H9 (cell line): ENCODE measurements at regions not wholly inside any gene's neighbourhood (a gene's known extent, or its start where the extent isn't known, plus 50 kb on each side); places are given as distances from the start of the nearest gene placed in this dataset.

ENCODE experiments used
- DNase-seq: peaks from one replicate; pipeline ENCODE4 v3.0.0-alpha.2; 2017
- H2AFZ ChIP-seq: one replicate; pipeline ENCODE4 v1.6.1; 2013; ENCODE audit warnings: mild to moderate bottlenecking, low read length, control low read depth, moderate library complexity
- H2AK5ac ChIP-seq: 2 replicates; pipeline ENCODE4 v1.6.1; 2013; ENCODE audit warnings: low read length, control low read depth, mixed read lengths; ENCODE audit not compliant: insufficient read length
- H2BK120ac ChIP-seq: one replicate; pipeline ENCODE4 v1.6.1; 2013; ENCODE audit warnings: low read depth, mild to moderate bottlenecking, low read length, control low read depth, inconsistent platforms; ENCODE audit not compliant: poor library complexity, severe bottlenecking
- H2BK12ac ChIP-seq: 2 replicates; pipeline ENCODE4 v1.6.1; 2013; ENCODE audit warnings: low read length, control low read depth, mixed read lengths, low read depth; ENCODE audit not compliant: insufficient read length
- H2BK15ac ChIP-seq: 2 replicates; pipeline ENCODE4 v1.6.1; 2013; ENCODE audit warnings: low read depth, low read length, control low read depth
- H2BK20ac ChIP-seq: one replicate; pipeline ENCODE4 v1.6.1; 2013; ENCODE audit warnings: low read depth, mild to moderate bottlenecking, low read length, control low read depth, inconsistent platforms; ENCODE audit not compliant: poor library complexity, severe bottlenecking
- H2BK5ac ChIP-seq: 2 replicates; pipeline ENCODE4 v1.6.1; 2013; ENCODE audit warnings: low read length, control low read depth, mixed read lengths; ENCODE audit not compliant: insufficient read length
- H3K14ac ChIP-seq: 2 replicates; pipeline ENCODE4 v1.6.1; 2013; ENCODE audit warnings: low read length, control low read depth; ENCODE audit not compliant: insufficient read depth
- H3K18ac ChIP-seq: 2 replicates; pipeline ENCODE4 v1.6.1; 2013; ENCODE audit warnings: low read depth, mild to moderate bottlenecking, mixed read lengths, low read length, control low read depth; ENCODE audit not compliant: insufficient read length
- H3K23ac ChIP-seq: 2 replicates; pipeline ENCODE4 v1.6.1; 2013; ENCODE audit warnings: low read length, control low read depth, mixed read lengths, low read depth; ENCODE audit not compliant: insufficient read length
- H3K23me2 ChIP-seq: 2 replicates; pipeline ENCODE4 v1.6.1; 2013; ENCODE audit warnings: low read depth, mild to moderate bottlenecking, mixed read lengths, low read length, control low read depth; ENCODE audit not compliant: insufficient read length, poor library complexity, severe bottlenecking
- H3K27ac ChIP-seq: 2 replicates; pipeline ENCODE4 v1.5.1; 2013; ENCODE audit warnings: low read length, control low read depth, mixed read lengths, low read depth; ENCODE audit not compliant: insufficient read length
- H3K27me3 ChIP-seq: 2 replicates; pipeline ENCODE4 v1.6.1; 2013; ENCODE audit warnings: low read length, control low read depth, inconsistent platforms; ENCODE audit not compliant: insufficient read depth
- H3K4ac ChIP-seq: 2 replicates; pipeline ENCODE4 v1.6.1; 2013; ENCODE audit warnings: low read depth, mild to moderate bottlenecking, control low read depth, inconsistent platforms, low read length, moderate library complexity
- H3K4me1 ChIP-seq: 2 replicates; pipeline ENCODE4 v1.6.1; 2013; ENCODE audit warnings: low read length, control low read depth, inconsistent platforms; ENCODE audit not compliant: insufficient read depth
- H3K4me2 ChIP-seq: 2 replicates; pipeline ENCODE4 v1.6.1; 2013; ENCODE audit warnings: low read length, control low read depth, mixed read lengths; ENCODE audit not compliant: insufficient read length, insufficient read depth
- H3K56ac ChIP-seq: 2 replicates; pipeline ENCODE4 v1.6.1; 2013; ENCODE audit warnings: low read depth, mild to moderate bottlenecking, mixed read lengths, low read length, control low read depth; ENCODE audit not compliant: insufficient read length
- H3K79me1 ChIP-seq: 2 replicates; pipeline ENCODE4 v1.6.1; 2013; ENCODE audit warnings: low read depth, mild to moderate bottlenecking, moderate library complexity, low read length, control low read depth, inconsistent platforms; ENCODE audit not compliant: insufficient read depth, poor library complexity, severe bottlenecking
- H3K79me2 ChIP-seq: 2 replicates; pipeline ENCODE4 v1.6.1; 2013; ENCODE audit warnings: low read length, control low read depth, inconsistent platforms; ENCODE audit not compliant: insufficient read depth
- H3K9ac ChIP-seq: 2 replicates; pipeline ENCODE4 v1.6.1; 2013; ENCODE audit warnings: low read length, control low read depth, mixed read lengths; ENCODE audit not compliant: insufficient read length; ENCODE audit errors: extremely low read depth
- H3K9me3 ChIP-seq: one replicate; pipeline ENCODE4 v1.6.1; 2013; ENCODE audit warnings: low read depth, low read length, inconsistent platforms; ENCODE audit not compliant: control insufficient read depth
- H3T11ph ChIP-seq: one replicate; pipeline ENCODE4 v1.6.1; 2013; ENCODE audit warnings: mild to moderate bottlenecking, low read length, control low read depth, inconsistent platforms
- H4K20me1 ChIP-seq: one replicate; pipeline ENCODE4 v1.6.1; 2013; ENCODE audit not compliant: control insufficient read depth, insufficient read length, insufficient read depth
- H4K5ac ChIP-seq: 2 replicates; pipeline ENCODE4 v1.6.1; 2013; ENCODE audit warnings: low read depth, mild to moderate bottlenecking, mixed read lengths, low read length, control low read depth; ENCODE audit not compliant: insufficient read length
- H4K8ac ChIP-seq: replicated peaks from 2 replicates; pipeline ENCODE4 v1.6.1; 2013; ENCODE audit warnings: low read length, control low read depth, mixed read lengths, low read depth; ENCODE audit not compliant: insufficient read length
- H4K91ac ChIP-seq: 2 replicates; pipeline ENCODE4 v1.6.1; 2013; ENCODE audit warnings: low read depth, mild to moderate bottlenecking, moderate library complexity, mixed read lengths, low read length, control low read depth; ENCODE audit not compliant: insufficient read length
- H3K27ac Mint-ChIP-seq, 3 experiments: 2 replicates in 2 of 3; 3 replicates in 1 of 3; pipeline ENCODE4 v1.8.0; 2020 to 2021; ENCODE audit warnings: mixed read lengths in 3 of 3, mild to moderate bottlenecking in 1 of 3, moderate library complexity in 1 of 3
- H3K27me3 Mint-ChIP-seq: 2 replicates; pipeline ENCODE4 v1.8.0; 2021; ENCODE audit warnings: low read depth, mild to moderate bottlenecking, moderate library complexity, mixed read lengths
- H3K36me3 Mint-ChIP-seq, 3 experiments: 2 replicates in 2 of 3; 3 replicates in 1 of 3; pipeline ENCODE4 v1.8.0; 2020 to 2021; ENCODE audit warnings: low read depth in 3 of 3, mixed read lengths in 3 of 3; ENCODE audit not compliant: insufficient read depth in 1 of 3
- H3K4me1 Mint-ChIP-seq, 2 experiments: 2 replicates each; pipeline ENCODE4 v1.8.0; 2020; ENCODE audit warnings: mixed read lengths in 2 of 2
- H3K4me3 Mint-ChIP-seq, 2 experiments: 2 replicates in 1 of 2; 3 replicates in 1 of 2; pipeline ENCODE4 v1.8.0; 2020 to 2021; ENCODE audit warnings: mild to moderate bottlenecking in 2 of 2, mixed read lengths in 2 of 2, moderate library complexity in 1 of 2
- H3K9me3 Mint-ChIP-seq, 2 experiments: 2 replicates in 1 of 2; 3 replicates in 1 of 2; pipeline ENCODE4 v1.8.0; 2020; ENCODE audit warnings: mild to moderate bottlenecking in 2 of 2, mixed read lengths in 2 of 2, moderate library complexity in 1 of 2
- WGBS: extraction: QIAGEN DNeasy Blood & Tissue Kit; methylation state at CpG from one replicate; pipeline ENCODE4 v1.1.7; 2013; ENCODE audit warnings: missing lambda C conversion rate, low lambda C conversion rate, mixed read lengths; ENCODE audit not compliant: insufficient read length; ENCODE audit errors: extremely low coverage; 5-methylcytosine and 5-hydroxymethylcytosine counted together
- TF ChIP-seq, protein P1 (sequence below): fragments of 200-600 bp; sonication (generic); conservative IDR thresholded peaks from 3 replicates; pipeline ENCODE4 v1.8.0; 2021; ENCODE audit warnings: antibody characterized with exemption, mild to moderate bottlenecking

GRCh38 chr18:71583252-71583651 lies 960.9 kb downstream of the CBLN2 start:
- WGBS: no CpG with 5 or more reads among the region's 4 CpGs
- no peaks in the 10 kb centered on the region for H3K23me2 ChIP-seq
- no peaks in the 10 kb centered on the region; the same call in 1 of the 2 replicates for H3K27me3 Mint-ChIP-seq
- no peaks in the 10 kb centered on the region for H3K4me1 Mint-ChIP-seq
- TF ChIP-seq, protein P1, sequence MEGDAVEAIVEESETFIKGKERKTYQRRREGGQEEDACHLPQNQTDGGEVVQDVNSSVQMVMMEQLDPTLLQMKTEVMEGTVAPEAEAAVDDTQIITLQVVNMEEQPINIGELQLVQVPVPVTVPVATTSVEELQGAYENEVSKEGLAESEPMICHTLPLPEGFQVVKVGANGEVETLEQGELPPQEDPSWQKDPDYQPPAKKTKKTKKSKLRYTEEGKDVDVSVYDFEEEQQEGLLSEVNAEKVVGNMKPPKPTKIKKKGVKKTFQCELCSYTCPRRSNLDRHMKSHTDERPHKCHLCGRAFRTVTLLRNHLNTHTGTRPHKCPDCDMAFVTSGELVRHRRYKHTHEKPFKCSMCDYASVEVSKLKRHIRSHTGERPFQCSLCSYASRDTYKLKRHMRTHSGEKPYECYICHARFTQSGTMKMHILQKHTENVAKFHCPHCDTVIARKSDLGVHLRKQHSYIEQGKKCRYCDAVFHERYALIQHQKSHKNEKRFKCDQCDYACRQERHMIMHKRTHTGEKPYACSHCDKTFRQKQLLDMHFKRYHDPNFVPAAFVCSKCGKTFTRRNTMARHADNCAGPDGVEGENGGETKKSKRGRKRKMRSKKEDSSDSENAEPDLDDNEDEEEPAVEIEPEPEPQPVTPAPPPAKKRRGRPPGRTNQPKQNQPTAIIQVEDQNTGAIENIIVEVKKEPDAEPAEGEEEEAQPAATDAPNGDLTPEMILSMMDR: no peak
- H3K4me2 ChIP-seq: no peak overlapping the region
- H4K20me1 ChIP-seq: no peaks in the 10 kb centered on the region
- H3K27me3 ChIP-seq: no peaks in the 10 kb centered on the region
- no peak overlapping the region for H3K9ac ChIP-seq
- H2BK12ac ChIP-seq: no peak overlapping the region
- H3K79me1 ChIP-seq: no peaks in the 10 kb centered on the region
- no peak overlapping the region for H2AFZ ChIP-seq
- H3K27ac Mint-ChIP-seq: no peak overlapping the region
- peaks cover 0 to 4% of the 10 kb centered on the region in 2 experiments; a peak in 2 of 5 replicates for H3K9me3 Mint-ChIP-seq
- no peak overlapping the region for H4K91ac ChIP-seq
- H2BK15ac ChIP-seq: no peak overlapping the region
- H3K4ac ChIP-seq: no peak overlapping the region
- no peak overlapping the region for H2BK120ac ChIP-seq
- no peak overlapping the region for H4K5ac ChIP-seq
- no peak overlapping the region for H3K27ac ChIP-seq
- H3K56ac ChIP-seq: no peak overlapping the region
- H3K23ac ChIP-seq: no peak overlapping the region
- H3K14ac ChIP-seq: no peak overlapping the region
- no peak overlapping the region for H2BK20ac ChIP-seq
- H2AK5ac ChIP-seq: no peak overlapping the region
- H3K9me3 ChIP-seq: no peaks in the 10 kb centered on the region
- no peaks in the 10 kb centered on the region for H3K4me1 ChIP-seq
- H3K79me2 ChIP-seq: no peaks in the 10 kb centered on the region
- no peak overlapping the region for H4K8ac ChIP-seq
- no peaks in the 10 kb centered on the region for H3K36me3 Mint-ChIP-seq
- no peak for DNase-seq
- no peak overlapping the region for H3T11ph ChIP-seq
- H3K4me3 Mint-ChIP-seq: no peak overlapping the region
- H3K18ac ChIP-seq: no peak overlapping the region
- H2BK5ac ChIP-seq: no peak overlapping the region
